Fibroblast of mammary gland (primary cell): ENCODE measurements at regions not wholly inside any gene's neighbourhood (a gene's known extent, or its start where the extent isn't known, plus 50 kb on each side); places are given as distances from the start of the nearest gene placed in this dataset.

Experiments
- DNase-seq: peaks from one replicate; pipeline ENCODE4 v3.0.0-alpha.2; 2010; ENCODE audit warnings: low read depth
- H3K4me3 ChIP-seq: 2 replicates; pipeline ENCODE4 v1.5.1; 2011; ENCODE audit warnings: low read depth, mild to moderate bottlenecking, low read length, moderate library complexity; ENCODE audit not compliant: control insufficient read depth
- TF ChIP-seq, protein P1 (sequence below): conservative IDR thresholded peaks from 2 replicates; pipeline ENCODE4 v1.5.1; 2011; ENCODE audit warnings: low read depth, low read length, inconsistent platforms; ENCODE audit not compliant: control insufficient read depth, insufficient read depth

- H3K4me3 ChIP-seq: no peak overlapping the region
- no peak for DNase-seq
- TF ChIP-seq, protein P1, sequence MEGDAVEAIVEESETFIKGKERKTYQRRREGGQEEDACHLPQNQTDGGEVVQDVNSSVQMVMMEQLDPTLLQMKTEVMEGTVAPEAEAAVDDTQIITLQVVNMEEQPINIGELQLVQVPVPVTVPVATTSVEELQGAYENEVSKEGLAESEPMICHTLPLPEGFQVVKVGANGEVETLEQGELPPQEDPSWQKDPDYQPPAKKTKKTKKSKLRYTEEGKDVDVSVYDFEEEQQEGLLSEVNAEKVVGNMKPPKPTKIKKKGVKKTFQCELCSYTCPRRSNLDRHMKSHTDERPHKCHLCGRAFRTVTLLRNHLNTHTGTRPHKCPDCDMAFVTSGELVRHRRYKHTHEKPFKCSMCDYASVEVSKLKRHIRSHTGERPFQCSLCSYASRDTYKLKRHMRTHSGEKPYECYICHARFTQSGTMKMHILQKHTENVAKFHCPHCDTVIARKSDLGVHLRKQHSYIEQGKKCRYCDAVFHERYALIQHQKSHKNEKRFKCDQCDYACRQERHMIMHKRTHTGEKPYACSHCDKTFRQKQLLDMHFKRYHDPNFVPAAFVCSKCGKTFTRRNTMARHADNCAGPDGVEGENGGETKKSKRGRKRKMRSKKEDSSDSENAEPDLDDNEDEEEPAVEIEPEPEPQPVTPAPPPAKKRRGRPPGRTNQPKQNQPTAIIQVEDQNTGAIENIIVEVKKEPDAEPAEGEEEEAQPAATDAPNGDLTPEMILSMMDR: no peak
Observed at GRCh38 chr2:194020155-194020554, 1636.9 kb upstream of the SLC39A10 start.

DNA sequence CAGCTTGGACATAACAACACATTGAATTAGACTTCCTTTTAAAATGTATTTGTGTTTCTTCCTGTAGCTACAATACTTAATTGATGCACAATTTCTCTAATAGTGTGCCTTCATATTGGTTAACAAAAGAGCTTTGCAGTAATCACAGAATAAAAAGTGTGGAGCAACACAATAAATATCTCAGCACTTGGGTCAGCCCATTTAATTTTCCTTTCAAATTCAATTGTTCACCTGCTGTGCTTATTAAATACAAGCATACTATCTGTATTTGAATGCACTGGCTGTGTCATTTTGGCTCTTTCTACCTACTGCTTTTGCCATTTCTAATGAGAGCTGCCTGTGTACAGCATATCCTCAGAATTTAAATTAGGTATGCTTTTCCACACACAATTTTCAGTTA is 1641.3 kb upstream of the SLC39A10 start:
- DNase-seq: no peak
- TF ChIP-seq, protein P1: no peak
- H3K4me3 ChIP-seq: no peak overlapping the region

GRCh38 chr2:194014639-194015038 is 1642.4 kb upstream of the SLC39A10 start:
- no peak overlapping the region for H3K4me3 ChIP-seq
- TF ChIP-seq, protein P1: no peak
- DNase-seq: no peak

DNA sequence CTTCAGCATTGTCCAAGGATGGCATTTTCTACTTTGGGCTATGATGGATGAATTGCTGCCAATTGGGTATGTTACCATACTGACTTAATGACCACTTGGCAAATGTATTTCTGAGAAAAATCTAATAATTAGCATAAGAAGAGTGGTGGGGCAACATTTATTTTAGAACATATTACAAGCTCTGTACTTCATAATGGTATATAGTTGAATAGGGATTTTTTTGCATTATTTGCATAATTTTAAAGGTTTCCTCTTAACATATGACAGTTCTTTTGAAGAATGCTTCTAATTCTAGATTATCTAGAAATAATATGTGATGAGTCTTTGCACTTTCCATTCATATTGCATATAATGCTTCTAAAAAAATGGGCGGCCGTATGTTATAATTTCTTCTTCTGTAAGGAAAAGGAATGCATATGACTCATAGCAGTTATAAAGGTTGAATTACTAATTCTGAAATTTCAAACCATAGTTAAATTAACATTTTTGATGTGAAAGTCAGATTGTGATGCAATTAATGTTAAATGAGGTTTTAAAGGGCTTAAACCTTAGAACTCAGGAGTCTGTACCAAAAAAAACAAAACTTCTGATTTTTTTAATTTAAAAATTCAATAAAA is 1652.3 kb upstream of the SLC39A10 start:
- H3K4me3 ChIP-seq: no peak overlapping the region
- DNase-seq: peak; percentile 64
- TF ChIP-seq, protein P1: no peak

- no peak overlapping the region for H3K4me3 ChIP-seq
- DNase-seq: peak; percentile 48
- TF ChIP-seq, protein P1: no peak
Observed at GRCh38 chr2:194003911-194004310, 1653.1 kb upstream of the SLC39A10 start.

DNA sequence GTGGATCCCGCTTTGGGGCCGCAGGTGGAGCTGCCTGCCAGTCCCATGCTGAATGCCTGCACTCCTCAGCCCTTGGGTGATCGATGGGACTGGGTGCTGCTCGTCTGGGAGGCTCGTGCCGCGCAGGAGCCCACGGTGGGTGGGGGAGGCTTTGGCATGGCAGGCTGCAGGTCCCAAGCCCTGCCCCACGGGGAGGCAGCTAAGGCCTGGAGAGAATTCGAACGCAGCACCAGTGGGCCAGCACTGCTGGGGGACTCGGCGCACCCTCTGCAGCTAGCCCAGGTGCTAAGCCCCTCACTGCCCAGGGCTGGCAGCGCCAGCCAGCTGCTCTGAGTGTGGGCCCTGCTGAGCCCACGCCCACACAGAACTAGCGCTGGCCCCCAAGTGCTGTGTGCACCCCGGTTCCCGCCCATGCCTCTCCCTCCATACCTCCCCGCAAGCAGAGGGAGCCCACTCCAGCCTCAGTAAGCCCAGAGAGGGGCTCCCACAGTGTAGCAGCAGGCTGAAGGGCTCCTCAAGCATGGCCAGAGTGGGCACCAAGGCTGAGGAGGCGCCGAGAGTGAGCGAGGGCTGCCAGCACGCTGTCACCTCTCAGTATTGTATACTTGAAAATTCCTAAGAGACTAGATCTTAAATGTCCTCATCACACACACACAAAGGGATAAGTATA is 1654.2 kb upstream of the SLC39A10 start:
- TF ChIP-seq, protein P1: no peak
- no peak for DNase-seq
- no peak overlapping the region for H3K4me3 ChIP-seq

GRCh38 chr2:193990868-193991267 is 1666.2 kb upstream of the SLC39A10 start:
- DNase-seq: no peak
- H3K4me3 ChIP-seq: no peak overlapping the region
- TF ChIP-seq, protein P1: no peak
